NOMO-1 (cell line): ENCODE measurements at regions not wholly inside any gene's neighbourhood (a gene's known extent, or its start where the extent isn't known, plus 50 kb on each side); places are given as distances from the start of the nearest gene placed in this dataset.

Source experiments
- DNase-seq, 2 experiments: peaks; one replicate each; lab custom pipeline; 2025; ENCODE audit not compliant: unreplicated experiment in 2 of 2; lab: John Stamatoyannopoulos, UW

- no peak for DNase-seq
Measured at GRCh38 chr2:12231288-12231687, 484.9 kb downstream of the LPIN1 start.

GRCh38 chr2:12232876-12233275, 483.9 kb upstream of the TRIB2 start:
- no peak for DNase-seq

GRCh38 chr2:12236136-12236844, 480.4 kb upstream of the TRIB2 start:
- DNase-seq: no peak

GRCh38 chr2:12240206-12240605, 476.5 kb upstream of the TRIB2 start:
- no peak for DNase-seq

- DNase-seq: no peak
Measured at GRCh38 chr2:12243381-12243780, 473.4 kb upstream of the TRIB2 start.

GRCh38 chr2:12244070-12244469, 472.7 kb upstream of the TRIB2 start:
- no peak for DNase-seq

GRCh38 chr2:12251121-12251520, 465.6 kb upstream of the TRIB2 start:
- no peak for DNase-seq

GRCh38 chr2:12251749-12252148, 465.0 kb upstream of the TRIB2 start:
- no peak for DNase-seq

GRCh38 chr2:12253167-12253778, 463.5 kb upstream of the TRIB2 start:
- DNase-seq: no peak

- no peak for DNase-seq
Measured at GRCh38 chr2:12254280-12254860, 462.4 kb upstream of the TRIB2 start.

- no peak for DNase-seq
Measured at GRCh38 chr2:12256206-12256605, 460.5 kb upstream of the TRIB2 start.

- DNase-seq: no peak
Measured at GRCh38 chr2:12257476-12257875, 459.3 kb upstream of the TRIB2 start.

- no peak for DNase-seq
Measured at GRCh38 chr2:12259493-12259892, 457.2 kb upstream of the TRIB2 start.

GRCh38 chr2:12261986-12262680, 454.6 kb upstream of the TRIB2 start:
- no peak for DNase-seq

- DNase-seq: no peak
Measured at GRCh38 chr2:12262681-12263436, 453.9 kb upstream of the TRIB2 start.

GRCh38 chr2:12263730-12264129, 453.0 kb upstream of the TRIB2 start:
- DNase-seq: no peak

- DNase-seq: no peak
Measured at GRCh38 chr2:12264146-12264545, 452.6 kb upstream of the TRIB2 start.

GRCh38 chr2:12265646-12266045, 451.1 kb upstream of the TRIB2 start:
- no peak for DNase-seq

- no peak for DNase-seq
Measured at GRCh38 chr2:12267042-12267441, 449.7 kb upstream of the TRIB2 start.

GRCh38 chr2:12269041-12269972, 447.4 kb upstream of the TRIB2 start:
- peak; percentile 10 to 53 for DNase-seq
